Mesenchymal stem cell (in vitro differentiated cells and primary cell): ENCODE measurements at regions not wholly inside any gene's neighbourhood (a gene's known extent, or its start where the extent isn't known, plus 50 kb on each side); places are given as distances from the start of the nearest gene placed in this dataset.

Source experiments
- DNase-seq: peaks from one replicate; pipeline ENCODE4 v3.0.0-alpha.2; 2013
- H2AFZ ChIP-seq: one replicate; pipeline ENCODE4 v1.6.1; 2013; ENCODE audit warnings: low read depth, mild to moderate bottlenecking, control low read depth, inconsistent platforms, low read length, moderate library complexity
- H2AK5ac ChIP-seq: 2 replicates; pipeline ENCODE4 v1.6.1; 2013; ENCODE audit warnings: low read length, moderate library complexity, mild to moderate bottlenecking, inconsistent platforms; ENCODE audit not compliant: severe bottlenecking
- H2BK120ac ChIP-seq: one replicate; pipeline ENCODE4 v1.6.1; 2013; ENCODE audit warnings: low read depth, mild to moderate bottlenecking, inconsistent platforms, low read length, moderate library complexity
- H2BK12ac ChIP-seq, 2 experiments: one replicate each; pipeline ENCODE4 v1.6.1; 2013; ENCODE audit warnings: inconsistent platforms in 2 of 2, low read length in 2 of 2, mild to moderate bottlenecking in 2 of 2, moderate library complexity in 2 of 2, control low read depth in 1 of 2
- H2BK15ac ChIP-seq: one replicate; pipeline ENCODE4 v1.6.1; 2013; ENCODE audit warnings: mild to moderate bottlenecking, low read depth, inconsistent platforms; ENCODE audit not compliant: poor library complexity, severe bottlenecking
- H2BK5ac ChIP-seq: 2 replicates; pipeline ENCODE4 v1.6.1; 2013; ENCODE audit warnings: low read depth, mild to moderate bottlenecking, low read length, control low read depth, inconsistent platforms; ENCODE audit not compliant: poor library complexity, severe bottlenecking
- H3K14ac ChIP-seq, 2 experiments: one replicate each; pipeline ENCODE4 v1.6.1; 2013; ENCODE audit warnings: inconsistent platforms in 2 of 2, low read length in 2 of 2, control low read depth in 1 of 2, mild to moderate bottlenecking in 1 of 2, moderate library complexity in 1 of 2
- H3K18ac ChIP-seq, 2 experiments: one replicate each; pipeline ENCODE4 v1.6.1; 2013; ENCODE audit warnings: inconsistent platforms in 2 of 2, low read length in 2 of 2, control low read depth in 1 of 2, low read depth in 1 of 2, mild to moderate bottlenecking in 1 of 2
- H3K23ac ChIP-seq, 2 experiments: one replicate each; pipeline ENCODE4 v1.6.1; 2013; ENCODE audit warnings: inconsistent platforms in 2 of 2, low read length in 2 of 2, mild to moderate bottlenecking in 2 of 2, moderate library complexity in 2 of 2, control low read depth in 1 of 2
- H3K27ac ChIP-seq: 2 replicates; pipeline ENCODE4 v1.5.1; 2013; ENCODE audit warnings: mild to moderate bottlenecking, moderate library complexity, low read length, control low read depth, inconsistent platforms; ENCODE audit not compliant: poor library complexity, severe bottlenecking
- H3K27me3 ChIP-seq, 2 experiments: 2 replicates each; pipeline versions ENCODE4 v1.6.1 to v1.7.0; 2013; ENCODE audit warnings: low read length in 2 of 2, mild to moderate bottlenecking in 2 of 2, moderate library complexity in 2 of 2, control low read depth in 1 of 2, inconsistent platforms in 1 of 2; ENCODE audit not compliant: control insufficient read depth in 1 of 2, insufficient read depth in 1 of 2
- H3K36me3 ChIP-seq, 2 experiments: 2 replicates each; pipeline versions ENCODE4 v1.6.1 to v1.7.0; 2013; ENCODE audit warnings: low read length in 2 of 2, control low read depth in 1 of 2, inconsistent platforms in 1 of 2, low read depth in 1 of 2, mild to moderate bottlenecking in 1 of 2; ENCODE audit not compliant: insufficient read depth in 2 of 2, control insufficient read depth in 1 of 2
- H3K4ac ChIP-seq, 2 experiments: one replicate each; pipeline ENCODE4 v1.6.1; 2013; ENCODE audit warnings: inconsistent platforms in 2 of 2, low read length in 2 of 2, mild to moderate bottlenecking in 2 of 2, moderate library complexity in 2 of 2, control low read depth in 1 of 2, low read depth in 1 of 2
- H3K4me1 ChIP-seq: 2 replicates; pipeline ENCODE4 v1.6.1; 2013; ENCODE audit warnings: low read depth, low read length, control low read depth; ENCODE audit not compliant: control insufficient read depth, insufficient read depth
- H3K4me2 ChIP-seq: 2 replicates; pipeline ENCODE4 v1.6.1; 2013; ENCODE audit warnings: low read length, mild to moderate bottlenecking, inconsistent platforms; ENCODE audit not compliant: poor library complexity, severe bottlenecking
- H3K4me3 ChIP-seq, 2 experiments: 2 replicates each; pipeline versions ENCODE4 v1.5.1 to v1.7.0; 2013; ENCODE audit warnings: low read length in 2 of 2, mild to moderate bottlenecking in 2 of 2, control low read depth in 1 of 2, low read depth in 1 of 2; ENCODE audit not compliant: insufficient read depth in 1 of 2
- H3K79me1 ChIP-seq: replicated peaks from 2 replicates; pipeline ENCODE4 v1.6.1; 2013; ENCODE audit warnings: mild to moderate bottlenecking, control low read depth, low read length, inconsistent platforms; ENCODE audit not compliant: poor library complexity, severe bottlenecking
- H3K9ac ChIP-seq: 2 replicates; pipeline ENCODE4 v1.7.0; 2013; ENCODE audit warnings: mild to moderate bottlenecking, low read length, moderate library complexity
- H3K9me3 ChIP-seq: 2 replicates; pipeline ENCODE4 v1.7.0; 2013; ENCODE audit warnings: mild to moderate bottlenecking, low read length; ENCODE audit not compliant: control insufficient read depth
- H4K8ac ChIP-seq: one replicate; pipeline ENCODE4 v1.6.1; 2013; ENCODE audit warnings: inconsistent platforms, mild to moderate bottlenecking, low read length, moderate library complexity
- H4K91ac ChIP-seq: one replicate; pipeline ENCODE4 v1.6.1; 2013; ENCODE audit warnings: mild to moderate bottlenecking, low read length, inconsistent platforms
- WGBS: methylation state at CpG from one replicate; pipeline ENCODE4 v1.1.7; 2013; ENCODE audit warnings: mixed read lengths; 5-methylcytosine and 5-hydroxymethylcytosine counted together

DNA sequence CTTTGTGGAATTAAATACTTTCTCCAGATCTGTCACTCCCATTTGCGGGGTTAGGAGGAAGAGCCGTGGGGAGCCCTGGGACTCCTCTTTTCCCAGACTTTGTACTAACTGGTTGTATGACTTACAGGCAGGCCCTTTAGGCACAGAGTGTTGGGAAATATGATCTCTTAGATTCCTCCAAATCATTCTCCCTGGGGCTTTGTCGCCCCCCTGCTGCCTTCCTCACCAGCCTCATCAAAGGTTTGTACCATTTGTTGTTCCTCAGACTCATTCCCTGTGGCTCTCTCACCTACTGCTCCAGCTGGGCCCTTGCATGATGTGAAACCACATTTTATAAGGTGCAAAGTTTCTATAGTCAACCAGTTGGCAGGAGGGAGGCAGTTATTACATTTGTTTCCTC lies 56.4 kb downstream of the CRYGS start:
- no peak overlapping the region for H2AK5ac ChIP-seq
- no peak overlapping the region for H2BK15ac ChIP-seq
- H2BK5ac ChIP-seq = no peak overlapping the region
- no peak overlapping the region for H3K27ac ChIP-seq
- H3K23ac ChIP-seq = no peak overlapping the region
- H2AFZ ChIP-seq = no peak overlapping the region
- no peaks in the 10 kb centered on the region for H3K79me1 ChIP-seq
- H3K4me3 ChIP-seq = no peak overlapping the region
- no peak for DNase-seq
- H4K8ac ChIP-seq = no peak overlapping the region
- no peak overlapping the region for H4K91ac ChIP-seq
- no peak overlapping the region for H2BK120ac ChIP-seq
- H3K4me1 ChIP-seq = no peaks in the 10 kb centered on the region
- H3K4me2 ChIP-seq = no peak overlapping the region
- H3K27me3 ChIP-seq = peaks cover 19 to 38% of the 10 kb centered on the region in 2 experiments
- WGBS = 12% methylated on average over 3 of the region's 3 CpGs
- no peak overlapping the region for H3K9ac ChIP-seq
- no peak overlapping the region for H3K18ac ChIP-seq
- no peak overlapping the region for H2BK12ac ChIP-seq
- H3K36me3 ChIP-seq = no peaks in the 10 kb centered on the region
- no peak overlapping the region for H3K14ac ChIP-seq
- no peaks in the 10 kb centered on the region for H3K9me3 ChIP-seq
- no peak overlapping the region for H3K4ac ChIP-seq

DNA sequence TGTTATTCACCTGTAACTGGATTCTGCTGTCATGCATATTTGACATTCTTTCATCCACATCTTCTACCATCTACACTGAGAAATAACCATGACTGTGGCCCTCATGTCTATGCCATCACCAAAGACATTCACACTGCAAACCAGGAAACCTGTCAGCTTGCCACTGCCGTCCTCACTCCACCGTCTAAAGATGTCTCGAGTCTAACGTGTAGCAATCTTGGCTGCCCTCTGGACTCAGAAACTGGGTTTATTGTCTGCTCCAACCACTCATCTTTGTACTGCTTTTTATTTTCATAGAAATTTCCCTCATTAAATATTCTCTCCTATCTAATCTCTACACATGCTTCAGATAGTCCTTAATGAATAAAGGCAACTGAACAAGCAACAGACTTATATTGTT lies 57.1 kb downstream of the CRYGS start:
- Histone ChIP-seq H3K18ac (no peak overlapping the region), H2BK12ac (no peak overlapping the region), H3K14ac (no peak overlapping the region), H2BK120ac (no peak overlapping the region), H3K4me2 (no peak overlapping the region), H3K4me1 (no peaks in the 10 kb centered on the region), H3K27ac (no peak overlapping the region), H3K36me3 (no peaks in the 10 kb centered on the region), H3K9ac (no peak overlapping the region), H3K4me3 (no peak overlapping the region), H3K23ac (no peak overlapping the region), H2BK15ac (no peak overlapping the region), H2BK5ac (no peak overlapping the region), H3K9me3 (no peaks in the 10 kb centered on the region), H4K91ac (no peak overlapping the region), H3K79me1 (no peaks in the 10 kb centered on the region), H3K27me3 (peaks cover 13 to 31% of the 10 kb centered on the region in 2 experiments), H2AFZ (no peak overlapping the region), H3K4ac (no peak overlapping the region), H2AK5ac (no peak overlapping the region), H4K8ac (no peak overlapping the region)
- 96% methylated on average over 4 of the region's 4 CpGs for WGBS
- DNase-seq = no peak

DNA sequence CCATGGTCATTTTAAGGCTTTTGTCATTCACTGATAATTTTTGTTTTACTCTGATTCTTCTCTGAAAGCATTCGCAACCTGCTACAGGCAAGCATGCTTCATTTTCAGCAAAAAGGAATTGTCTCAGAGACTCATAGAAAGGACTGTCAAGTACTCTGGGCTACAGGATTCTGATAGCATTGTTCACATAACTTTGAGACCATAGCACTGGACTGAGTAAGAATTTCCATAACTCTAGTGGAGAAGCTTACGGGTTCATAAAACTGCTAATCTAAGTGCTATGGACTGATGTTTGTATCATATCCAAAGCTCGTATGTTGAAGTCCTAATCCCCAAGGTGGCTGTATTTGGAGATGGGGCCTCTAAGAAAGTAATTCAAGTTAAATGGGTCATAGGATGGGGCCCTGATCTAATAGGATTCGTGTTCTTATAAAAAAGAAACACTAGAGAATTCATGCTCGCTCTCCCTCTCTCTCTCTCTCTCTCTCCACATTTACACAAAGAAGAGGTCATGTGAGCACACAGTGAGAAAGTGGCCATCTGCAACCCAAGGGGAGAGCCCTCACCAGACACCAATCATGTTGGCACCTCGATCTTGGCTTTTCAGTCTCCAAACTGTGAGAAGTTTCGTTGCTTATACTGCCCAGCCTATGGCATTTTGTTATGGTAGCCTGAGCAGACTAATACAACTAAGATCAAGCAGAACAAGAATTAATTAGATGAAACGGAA lies 60.4 kb downstream of the CRYGS start:
- Histone ChIP-seq H2AK5ac (no peak overlapping the region), H2BK120ac (no peak overlapping the region), H3K4ac (no peak overlapping the region), H2BK5ac (no peak overlapping the region), H2AFZ (no peak overlapping the region), H3K36me3 (no peaks in the 10 kb centered on the region), H2BK15ac (no peak overlapping the region), H2BK12ac (no peak overlapping the region), H3K4me3 (no peak overlapping the region), H3K9me3 (no peaks in the 10 kb centered on the region), H3K23ac (no peak overlapping the region), H4K91ac (no peak overlapping the region), H3K27ac (no peak overlapping the region), H3K4me2 (no peak overlapping the region), H3K18ac (no peak overlapping the region), H3K9ac (no peak overlapping the region), H4K8ac (no peak overlapping the region), H3K27me3 (peaks cover 9 to 20% of the 10 kb centered on the region in 2 experiments), H3K14ac (no peak overlapping the region), H3K79me1 (no peaks in the 10 kb centered on the region), H3K4me1 (no peaks in the 10 kb centered on the region)
- 82% methylated on average over 7 of the region's 8 CpGs for WGBS
- peak; percentile 18 for DNase-seq

DNA sequence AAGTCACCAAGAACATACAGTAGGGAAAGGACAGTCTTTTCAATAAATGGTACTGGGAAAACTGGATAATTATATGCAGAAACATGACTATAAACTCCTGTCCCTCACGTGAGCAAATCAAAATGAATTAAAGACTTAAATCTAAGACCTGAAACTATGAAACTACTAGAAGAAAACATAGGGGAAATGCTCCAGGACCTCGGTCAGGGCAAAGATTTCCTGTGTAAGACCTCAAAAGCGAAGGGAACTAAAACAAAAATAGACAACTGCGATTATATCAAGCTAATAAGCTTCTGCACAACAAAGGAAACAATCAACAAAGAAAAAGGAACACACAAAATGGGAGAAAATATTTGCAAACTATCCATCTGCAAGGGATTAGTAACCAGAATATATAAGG lies 62.7 kb downstream of the CRYGS start:
- Histone ChIP-seq H3K4me3 (no peak overlapping the region), H2BK15ac (no peak overlapping the region), H4K8ac (no peak overlapping the region), H3K79me1 (no peaks in the 10 kb centered on the region), H3K14ac (no peak overlapping the region), H3K4ac (no peak overlapping the region), H2BK120ac (no peak overlapping the region), H3K18ac (no peak overlapping the region), H3K4me2 (no peak overlapping the region), H4K91ac (no peak overlapping the region), H2AFZ (no peak overlapping the region), H3K36me3 (no peaks in the 10 kb centered on the region), H2BK12ac (no peak overlapping the region), H3K9me3 (no peaks in the 10 kb centered on the region), H2AK5ac (no peak overlapping the region), H3K9ac (no peak overlapping the region), H3K27me3 (peaks cover 7 to 11% of the 10 kb centered on the region in 2 experiments), H2BK5ac (no peak overlapping the region), H3K4me1 (no peaks in the 10 kb centered on the region), H3K23ac (no peak overlapping the region), H3K27ac (no peak overlapping the region)
- WGBS = 85% methylated on average over 4 of the region's 4 CpGs
- no peak for DNase-seq
